Lower leg skin (tissue), 3 donors: ENCODE measurements at regions not wholly inside any gene's neighbourhood (a gene's known extent, or its start where the extent isn't known, plus 50 kb on each side); places are given as distances from the start of the nearest gene placed in this dataset.

Experiments used
- POLR2A ChIP-seq, 2 donors: fragments of 450-650 bp; IDR thresholded peaks; one replicate each; pipeline ENCODE4 v1.6.1; 2016 to 2017; ENCODE audit warnings: antibody characterized with exemption in 2 of 2, mild to moderate bottlenecking in 1 of 2, moderate library complexity in 1 of 2
- TF ChIP-seq, protein P1 (sequence below), 3 donors: fragments of 450-650 bp; IDR thresholded peaks; one replicate each; pipeline ENCODE4 v1.5.1; 2016; ENCODE audit warnings: antibody characterized with exemption in 3 of 3, mild to moderate bottlenecking in 3 of 3, moderate library complexity in 2 of 3

DNA sequence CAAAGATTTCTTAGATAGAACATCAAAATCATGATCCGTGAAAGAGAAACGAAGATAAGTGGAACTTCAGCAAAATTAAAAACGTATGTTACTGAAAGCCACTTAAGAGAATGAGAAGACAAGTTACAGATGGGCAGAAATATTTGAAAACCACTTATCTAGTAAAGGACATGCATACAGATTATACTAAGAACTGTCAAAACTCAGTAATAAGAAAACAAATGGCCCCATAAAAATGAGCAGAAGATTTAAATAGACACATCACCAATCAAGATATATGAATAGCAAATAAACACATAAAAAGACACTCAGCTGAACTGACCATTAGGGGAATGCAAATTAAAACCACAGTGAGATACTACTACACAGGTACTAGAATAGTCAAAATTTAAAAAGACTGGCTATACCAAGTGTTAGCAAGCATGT lies 343.7 kb downstream of the PTEN start:
- TF ChIP-seq POLR2A (IDR thresholded peaks at IDR 0.05) = no peak
- TF ChIP-seq, protein P1, sequence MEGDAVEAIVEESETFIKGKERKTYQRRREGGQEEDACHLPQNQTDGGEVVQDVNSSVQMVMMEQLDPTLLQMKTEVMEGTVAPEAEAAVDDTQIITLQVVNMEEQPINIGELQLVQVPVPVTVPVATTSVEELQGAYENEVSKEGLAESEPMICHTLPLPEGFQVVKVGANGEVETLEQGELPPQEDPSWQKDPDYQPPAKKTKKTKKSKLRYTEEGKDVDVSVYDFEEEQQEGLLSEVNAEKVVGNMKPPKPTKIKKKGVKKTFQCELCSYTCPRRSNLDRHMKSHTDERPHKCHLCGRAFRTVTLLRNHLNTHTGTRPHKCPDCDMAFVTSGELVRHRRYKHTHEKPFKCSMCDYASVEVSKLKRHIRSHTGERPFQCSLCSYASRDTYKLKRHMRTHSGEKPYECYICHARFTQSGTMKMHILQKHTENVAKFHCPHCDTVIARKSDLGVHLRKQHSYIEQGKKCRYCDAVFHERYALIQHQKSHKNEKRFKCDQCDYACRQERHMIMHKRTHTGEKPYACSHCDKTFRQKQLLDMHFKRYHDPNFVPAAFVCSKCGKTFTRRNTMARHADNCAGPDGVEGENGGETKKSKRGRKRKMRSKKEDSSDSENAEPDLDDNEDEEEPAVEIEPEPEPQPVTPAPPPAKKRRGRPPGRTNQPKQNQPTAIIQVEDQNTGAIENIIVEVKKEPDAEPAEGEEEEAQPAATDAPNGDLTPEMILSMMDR (IDR thresholded peaks at IDR 0.05) = no peak
